Psoas muscle (tissue), 7 donors: ENCODE measurements at regions not wholly inside any gene's neighbourhood (a gene's known extent, or its start where the extent isn't known, plus 50 kb on each side); places are given as distances from the start of the nearest gene placed in this dataset.

Experiments
- ATAC-seq, 4 donors: fragments of 200-7000 bp; cut with Tn5 transposase; one replicate each; pipeline ENCODE4 v1.9.1; 2020; ENCODE audit warnings: moderate library complexity in 3 of 4, mild to moderate bottlenecking in 2 of 4
- DNase-seq, 2 donors: peaks; one replicate each; pipeline ENCODE4 v3.0.0-alpha.2; 2020
- H3K27ac ChIP-seq: fragments of 200-600 bp; one replicate; pipeline ENCODE4 v1.8.0; 2022
- H3K27me3 ChIP-seq, 3 donors: fragments of 200-600 bp in 1 of 3; one replicate each; pipeline versions ENCODE4 v1.6.1 to v1.8.0; 2013 to 2022; ENCODE audit warnings: low read length in 2 of 3, mild to moderate bottlenecking in 2 of 3, moderate library complexity in 1 of 3; ENCODE audit not compliant: insufficient read depth in 3 of 3
- H3K36me3 ChIP-seq, 2 donors: fragments of 200-600 bp in 1 of 2; one replicate each; pipeline versions ENCODE4 v1.6.1 to v1.8.0; 2013 to 2022; ENCODE audit warnings: low read depth in 1 of 2, mild to moderate bottlenecking in 1 of 2, moderate library complexity in 1 of 2; ENCODE audit not compliant: insufficient read depth in 1 of 2
- H3K4me1 ChIP-seq: fragments of 200-600 bp; one replicate; pipeline ENCODE4 v1.8.0; 2022
- H3K4me3 ChIP-seq: fragments of 200-600 bp; one replicate; pipeline ENCODE4 v1.8.0; 2022; ENCODE audit warnings: mild to moderate bottlenecking
- H3K9me3 ChIP-seq: fragments of 200-600 bp; one replicate; pipeline ENCODE4 v1.8.0; 2022
- CTCF ChIP-seq: fragments of 200-600 bp; IDR thresholded peaks from one replicate; pipeline ENCODE4 v1.8.0; 2022; ENCODE audit warnings: antibody characterized with exemption
- WGBS, 3 donors: extraction: QIAGEN DNeasy Blood & Tissue Kit; methylation state at CpG; one replicate each; pipeline versions ENCODE4 v1.1.6 to v1.1.7; 2013; 5-methylcytosine and 5-hydroxymethylcytosine counted together
- intact Hi-C, 2 donors: fragments of 100-400 bp; cut with DNase I; formaldehyde crosslinking; loops; one replicate each; pipeline versions ENCODE4 v1.11.0 to v1.14.2; 2022
- donor health status: healthy with polysubstance abuse.
- donor health status: DM: no; HTN: no; CAD: no; lungs with moderate emphysema.
- donor health status: Bipolar disorder and iron deficiency.
- donor health status: healthy.
- donor health status: DM: yes; HTN: yes; CAD: no.
- donor health status: DM: no; HTN: no; CAD: no.
- donor health status: DM: yes; HTN: yes; CAD: no.

DNA sequence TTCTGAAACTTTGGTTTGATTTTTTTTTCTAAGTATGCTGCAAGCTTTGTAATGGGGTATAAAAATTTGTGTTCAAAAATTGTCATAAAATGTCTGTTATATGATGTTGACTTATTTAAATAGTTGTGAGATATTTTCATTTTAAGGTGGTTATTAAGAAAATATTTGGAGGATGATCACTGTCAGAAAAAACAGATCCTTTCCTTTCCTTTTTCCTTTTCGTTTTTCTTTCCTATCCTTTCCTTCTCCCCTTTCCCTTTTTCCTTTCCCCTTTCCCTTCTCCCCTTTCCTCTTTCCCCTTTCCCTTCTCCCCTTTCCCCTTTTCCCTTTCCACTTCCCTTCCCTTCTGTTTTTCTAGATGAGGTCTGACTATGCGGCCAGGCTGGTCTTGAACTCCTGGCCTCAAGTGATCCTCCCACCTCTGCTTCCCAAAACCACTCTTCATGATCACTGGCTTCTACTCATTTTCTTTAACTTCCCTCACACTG lies 640.5 kb downstream of the PLCL1 start:
- intact Hi-C loops: no loop called here
- no peak for TF ChIP-seq CTCF
- DNase-seq (no peak), ATAC-seq (no peak)
- Histone ChIP-seq H3K4me3 (no peak overlapping the region), H3K4me1 (no peaks in the 10 kb centered on the region), H3K36me3 (no peaks in the 10 kb centered on the region), H3K27ac (no peak overlapping the region), H3K27me3 (no peaks in the 10 kb centered on the region), H3K9me3 (no peaks in the 10 kb centered on the region)
- 80 to 83% (median 83%) methylated on average over 2 of the region's 2 CpGs for WGBS, 3 donors

DNA sequence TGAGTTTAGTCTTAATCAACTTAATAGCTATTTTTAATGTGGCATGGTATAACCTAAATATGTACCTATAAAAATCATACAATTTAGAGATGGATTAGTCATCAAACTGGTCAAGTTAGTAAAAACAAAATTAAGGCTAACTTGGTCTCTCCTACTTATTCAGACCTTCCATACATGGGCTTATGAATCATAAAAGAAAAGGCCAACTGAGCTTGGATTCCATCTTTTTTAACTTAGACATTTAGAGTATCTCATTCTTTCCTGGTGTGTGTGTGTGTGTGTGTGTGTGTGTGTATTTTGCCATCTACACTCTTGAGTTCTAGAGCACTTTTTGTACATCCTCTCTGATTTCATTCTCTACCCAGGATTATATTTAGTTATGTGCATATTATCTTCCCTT lies 637.5 kb downstream of the PLCL1 start:
- Histone ChIP-seq H3K4me1 (no peaks in the 10 kb centered on the region), H3K9me3 (no peaks in the 10 kb centered on the region), H3K27me3 (no peaks in the 10 kb centered on the region), H3K27ac (no peak overlapping the region), H3K4me3 (no peak overlapping the region), H3K36me3 (no peaks in the 10 kb centered on the region)
- ATAC-seq (no peak), DNase-seq (no peak)
- intact Hi-C loops: no loop called here
- no peak for TF ChIP-seq CTCF

DNA sequence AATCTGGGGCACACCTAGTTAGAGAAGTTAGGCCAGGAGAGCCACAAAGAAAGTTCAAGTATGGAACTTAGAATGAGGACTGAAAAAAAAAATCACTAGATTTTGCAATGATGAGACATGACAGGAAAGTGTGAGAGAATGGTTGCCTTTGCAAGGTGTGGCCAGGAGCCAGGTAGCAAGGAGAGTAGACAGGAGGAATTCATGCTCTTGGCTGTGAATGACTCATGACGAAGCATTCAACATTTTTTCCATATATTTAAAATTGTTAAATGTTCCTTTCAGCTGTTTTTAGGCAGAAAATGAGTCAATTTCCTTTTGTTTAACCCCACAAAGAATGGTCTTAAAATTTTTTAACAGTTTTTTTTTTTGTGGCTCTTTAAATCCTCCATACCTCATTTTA lies 636.9 kb downstream of the PLCL1 start:
- Histone ChIP-seq H3K9me3 (no peaks in the 10 kb centered on the region), H3K27ac (no peak overlapping the region), H3K27me3 (no peaks in the 10 kb centered on the region), H3K36me3 (no peaks in the 10 kb centered on the region), H3K4me3 (no peak overlapping the region), H3K4me1 (no peaks in the 10 kb centered on the region)
- intact Hi-C loops: no loop called here
- no peak for TF ChIP-seq CTCF
- DNase-seq (no peak), ATAC-seq (no peak)
- WGBS, 3 donors: 61 to 84% (median 80%) methylated on average over 1 of the region's 1 CpG

- Histone ChIP-seq H3K27me3 (no peaks in the 10 kb centered on the region), H3K9me3 (no peaks in the 10 kb centered on the region), H3K36me3 (no peaks in the 10 kb centered on the region), H3K4me1 (no peaks in the 10 kb centered on the region), H3K4me3 (no peak overlapping the region), H3K27ac (no peak overlapping the region)
- no peak for TF ChIP-seq CTCF
- DNase-seq (no peak), ATAC-seq (no peak)
- intact Hi-C loops: no loop called here
- 46 to 49% (median 46%) methylated on average over 2 of the region's 2 CpGs for WGBS, 3 donors
These were observed 636.4 kb downstream of the PLCL1 start for GRCh38 chr2:198440833-198441232.

DNA sequence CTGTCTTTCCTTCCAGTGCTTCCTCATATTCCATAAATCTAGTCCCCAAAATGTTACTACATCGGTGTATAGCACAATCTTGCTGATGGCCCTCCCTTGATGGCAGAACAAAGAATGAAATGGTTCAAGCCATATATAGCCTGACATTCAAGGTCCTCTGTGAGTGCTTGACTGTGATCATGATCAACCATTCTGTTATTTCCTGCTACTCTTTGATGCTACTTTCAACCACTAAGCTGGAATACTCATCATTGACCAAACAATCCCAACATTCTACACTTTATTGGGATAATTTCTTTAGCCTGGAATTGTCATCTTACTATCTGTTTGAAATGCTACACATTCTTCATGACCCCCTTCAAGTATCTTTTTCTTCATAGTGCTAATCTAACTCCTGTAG lies 633.9 kb downstream of the PLCL1 start:
- Histone ChIP-seq H3K36me3 (no peaks in the 10 kb centered on the region), H3K27me3 (no peaks in the 10 kb centered on the region), H3K9me3 (no peaks in the 10 kb centered on the region), H3K27ac (no peak overlapping the region), H3K4me3 (no peak overlapping the region), H3K4me1 (no peaks in the 10 kb centered on the region)
- DNase-seq (no peak), ATAC-seq (no peak)
- intact Hi-C loops: no loop called here
- 93% methylated on average over 1 of the region's 1 CpG for WGBS, 3 donors
- TF ChIP-seq CTCF: no peak
